ENCODE measurements at regions not wholly inside any gene's neighbourhood (a gene's known extent, or its start where the extent isn't known, plus 50 kb on each side); places are given as distances from the start of the nearest gene placed in this dataset.
A peak's percentile ranks its signal among the peaks of the same experiment; 100 is the strongest.

- Histone ChIP-seq H3K4me1 (replicated peaks in 1 of 2) (no peaks in the 10 kb centered on the region), H3K27me3 (no peaks in the 10 kb centered on the region), H3K27ac (no peak overlapping the region), H3K36me3 (replicated peaks in 1 of 2) (no peaks in the 10 kb centered on the region), H3K9me3 (replicated peaks in 1 of 3) (no peaks in the 10 kb centered on the region), H3K4me3 (no peak overlapping the region)
- intact Hi-C loops (cut with DNase I): no loop called here
- WGBS, 4 donors: 47 to 65% (median 60%) methylated on average over 9 of the region's 9 CpGs
- no peak for DNase-seq
- TF ChIP-seq CTCF (IDR thresholded peaks at IDR 0.05) (no peak), POLR2A (IDR thresholded peaks at IDR 0.05) (no peak)
These were observed 120.8 kb upstream of the MEIS2 start for GRCh38 chr15:37220949-37221670.

GRCh38 chr15:37221671-37222145 lies 121.4 kb upstream of the MEIS2 start:
- no peak for DNase-seq
- WGBS, 4 donors: 57 to 76% (median 73%) methylated on average over 7 of the region's 7 CpGs

GRCh38 chr15:37223089-37223488 lies 122.7 kb upstream of the MEIS2 start:
- H3K36me3 ChIP-seq (replicated peaks in 1 of 2): no peaks in the 10 kb centered on the region
- TF ChIP-seq CTCF (IDR thresholded peaks at IDR 0.05) (no peak), POLR2A (IDR thresholded peaks at IDR 0.05) (no peak)
- H3K27ac ChIP-seq: no peak overlapping the region
- no peak for DNase-seq
- H3K9me3 ChIP-seq (replicated peaks in 1 of 3): no peaks in the 10 kb centered on the region
- 73 to 86% (median 78%) methylated on average over 1 of the region's 1 CpG for WGBS, 4 donors
- intact Hi-C loops (cut with DNase I): no loop called here
- no peak overlapping the region for H3K4me3 ChIP-seq
- no peaks in the 10 kb centered on the region for H3K4me1 ChIP-seq (replicated peaks in 1 of 2)
- H3K27me3 ChIP-seq: no peaks in the 10 kb centered on the region

More at GRCh38 chr15:37221671-37222145, 121.4 kb upstream of the MEIS2 start:
- Histone ChIP-seq H3K9me3 (replicated peaks in 1 of 3) (no peaks in the 10 kb centered on the region), H3K27me3 (no peaks in the 10 kb centered on the region), H3K27ac (peak overlapping the region in 1 of 5 donors; percentile 17), H3K36me3 (replicated peaks in 1 of 2) (no peaks in the 10 kb centered on the region), H3K4me3 (no peak overlapping the region), H3K4me1 (replicated peaks in 1 of 2) (no peaks in the 10 kb centered on the region)
- intact Hi-C loops (cut with DNase I): no loop called here
- TF ChIP-seq CTCF (IDR thresholded peaks at IDR 0.05) (no peak), POLR2A (IDR thresholded peaks at IDR 0.05) (no peak)

- no peak overlapping the region for H3K27ac ChIP-seq
- H3K27me3 ChIP-seq: no peaks in the 10 kb centered on the region
- WGBS, 4 donors: 57 to 65% (median 61%) methylated on average over 5 of the region's 5 CpGs
- no peak for DNase-seq
- H3K36me3 ChIP-seq (replicated peaks in 1 of 2): no peaks in the 10 kb centered on the region
- no peak for TF ChIP-seq CTCF (IDR thresholded peaks at IDR 0.05)
- no peak for TF ChIP-seq POLR2A (IDR thresholded peaks at IDR 0.05)
- H3K9me3 ChIP-seq (replicated peaks in 1 of 3): no peaks in the 10 kb centered on the region
- H3K4me1 ChIP-seq (replicated peaks in 1 of 2): no peaks in the 10 kb centered on the region
- intact Hi-C loops (cut with DNase I): no loop called here
- no peak overlapping the region for H3K4me3 ChIP-seq
These were observed 129.7 kb upstream of the MEIS2 start for GRCh38 chr15:37229855-37230619.
